B cell (primary cell): ENCODE measurements at regions not wholly inside any gene's neighbourhood (a gene's known extent, or its start where the extent isn't known, plus 50 kb on each side); places are given as distances from the start of the nearest gene placed in this dataset.

Experiments used
- ATAC-seq: fragments of 200-7000 bp; cut with Tn5 transposase; one replicate; pipeline ENCODE4 v1.10.0; 2021; ENCODE audit warnings: low read depth, mild to moderate bottlenecking, moderate number of reproducible peaks, moderate library complexity
- CTCF ChIA-PET: fragments of 350-600 bp; sonication (Branson Sonifier 250); formaldehyde crosslinking; loops from one replicate; lab custom pipeline; 2021; ENCODE audit warnings: antibody characterized with exemption, inconsistent platforms; lab: Charles Lee
- POLR2A ChIA-PET: fragments of 350-600 bp; sonication (Branson Sonifier 250); formaldehyde crosslinking; loops from one replicate; lab custom pipeline; 2021; ENCODE audit warnings: antibody characterized with exemption; lab: Charles Lee
- DNase-seq: peaks from one replicate; pipeline ENCODE4 v3.0.0; 2013
- H2AFZ ChIP-seq: 2 replicates; pipeline ENCODE4 v1.6.1; 2012; ENCODE audit warnings: mild to moderate bottlenecking, low read depth, low read length; ENCODE audit not compliant: insufficient read depth, poor library complexity, severe bottlenecking
- H3K27ac ChIP-seq, 2 donors: 1 replicate in 1 of 2; 2 replicates in 1 of 2; pipeline ENCODE4 v1.5.1; 2012 to 2013; ENCODE audit warnings: low read length in 2 of 2, mild to moderate bottlenecking in 2 of 2, moderate library complexity in 1 of 2
- H3K27me3 ChIP-seq, 4 experiments: fragments of 200-600 bp in 1 of 4; sonication (generic) in 1 of 4; replicated peaks in 1 of 4; 1 replicate in 2 of 4; 2 replicates in 2 of 4; pipeline versions ENCODE4 v1.6.1 to v1.7.0; 2013 to 2016; ENCODE audit warnings: low read length in 3 of 4, mild to moderate bottlenecking in 2 of 4, mixed read lengths in 1 of 4, moderate library complexity in 1 of 4; ENCODE audit not compliant: insufficient read depth in 4 of 4, control insufficient read depth in 3 of 4; ENCODE audit errors: control extremely low read depth in 1 of 4
- H3K36me3 ChIP-seq, 2 experiments: replicated peaks in 1 of 2; 1 replicate in 1 of 2; 2 replicates in 1 of 2; pipeline versions ENCODE4 v1.6.1 to v1.7.1; 2013; ENCODE audit warnings: low read length in 1 of 2; ENCODE audit not compliant: insufficient read depth in 2 of 2, control insufficient read depth in 1 of 2; ENCODE audit errors: control extremely low read depth in 1 of 2, extremely low read depth in 1 of 2
- H3K4me1 ChIP-seq, 2 donors: fragments of 200-600 bp in 1 of 2; sonication (generic) in 1 of 2; 1 replicate in 1 of 2; 2 replicates in 1 of 2; pipeline versions ENCODE4 v1.5.1 to v1.6.1; 2013 to 2017; ENCODE audit warnings: low read length in 2 of 2; ENCODE audit not compliant: control insufficient read depth in 2 of 2, insufficient read depth in 2 of 2
- H3K4me2 ChIP-seq: replicated peaks from 2 replicates; pipeline ENCODE3; 2012; ENCODE audit warnings: mild to moderate bottlenecking, low read depth, low read length; ENCODE audit not compliant: poor library complexity, severe bottlenecking
- H3K4me3 ChIP-seq, 5 experiments: fragments of 200-600 bp in 1 of 5; sonication (generic) in 1 of 5; 1 replicate in 3 of 5; 2 replicates in 2 of 5; pipeline versions ENCODE4 v1.5.1 to v1.7.0; 2011 to 2016; ENCODE audit warnings: low read length in 4 of 5, mild to moderate bottlenecking in 4 of 5, low read depth in 2 of 5, control low read depth in 1 of 5, moderate library complexity in 1 of 5; ENCODE audit not compliant: insufficient read depth in 1 of 5; ENCODE audit errors: control extremely low read depth in 1 of 5, extremely low read depth in 1 of 5
- H3K79me2 ChIP-seq: fragments of 200-600 bp; sonication (generic); one replicate; pipeline ENCODE4 v1.6.0; 2016; ENCODE audit warnings: low read length; ENCODE audit not compliant: control insufficient read depth, insufficient read depth
- H3K9ac ChIP-seq: fragments of 200-600 bp; sonication (generic); 2 replicates; pipeline ENCODE4 v1.6.1; 2017; ENCODE audit warnings: mild to moderate bottlenecking, low read length, moderate library complexity
- H3K9me3 ChIP-seq, 3 donors: one replicate each; pipeline versions ENCODE4 v1.6.1 to v1.7.1; 2013; ENCODE audit warnings: low read length in 2 of 3; ENCODE audit not compliant: control insufficient read depth in 2 of 3, insufficient read depth in 1 of 3; ENCODE audit errors: control extremely low read depth in 1 of 3
- H4K20me1 ChIP-seq: 2 replicates; pipeline ENCODE4 v1.6.0; 2012; ENCODE audit warnings: mild to moderate bottlenecking, low read length; ENCODE audit not compliant: insufficient read depth, control insufficient read depth, poor library complexity, severe bottlenecking
- H3K27ac Mint-ChIP-seq: one replicate; pipeline ENCODE4 v1.8.0; 2021; ENCODE audit warnings: mixed read lengths
- H3K27me3 Mint-ChIP-seq: one replicate; pipeline ENCODE4 v1.8.0; 2021; ENCODE audit warnings: mixed read lengths
- H3K4me1 Mint-ChIP-seq: one replicate; pipeline ENCODE4 v1.8.0; 2021; ENCODE audit warnings: mixed read lengths
- H3K4me3 Mint-ChIP-seq: one replicate; pipeline ENCODE4 v1.8.0; 2021; ENCODE audit warnings: mixed read lengths
- H3K9me3 Mint-ChIP-seq: one replicate; pipeline ENCODE4 v1.8.0; 2022; ENCODE audit warnings: mixed read lengths; ENCODE audit not compliant: insufficient read depth
- CTCF ChIP-seq: fragments of 200-600 bp; IDR thresholded peaks from one replicate; pipeline ENCODE4 v1.8.0; 2022; ENCODE audit warnings: antibody characterized with exemption, mild to moderate bottlenecking
- EZH2 ChIP-seq: IDR thresholded peaks from 2 replicates; pipeline ENCODE4 v1.6.1; 2012; ENCODE audit warnings: borderline replicate concordance, low read depth, mild to moderate bottlenecking, moderate library complexity, low read length; ENCODE audit not compliant: insufficient read depth, poor library complexity, severe bottlenecking
- WGBS: methylation state at CpG from one replicate; pipeline ENCODE4 v1.1.5; 2013; ENCODE audit warnings: missing lambda C conversion rate; ENCODE audit not compliant: insufficient coverage; 5-methylcytosine and 5-hydroxymethylcytosine counted together
- intact Hi-C: fragments of 100-400 bp; cut with micrococcal nuclease; formaldehyde crosslinking; loops from one replicate; pipeline ENCODE4 v1.10.0; 2022

GRCh38 chr6:4568138-4568537 lies 208.1 kb upstream of the CDYL start:
- no peak overlapping the region for H3K27ac ChIP-seq
- no peak overlapping the region for H3K4me3 ChIP-seq
- no peak for TF ChIP-seq CTCF
- TF ChIP-seq EZH2, result no peak
- no peaks in the 10 kb centered on the region for H3K4me1 ChIP-seq
- ChIA-PET CTCF (no interaction called here), POLR2A (no interaction called here)
- no peaks in the 10 kb centered on the region for H3K36me3 ChIP-seq
- no peak overlapping the region for H2AFZ ChIP-seq
- no peak overlapping the region for H3K27ac Mint-ChIP-seq
- intact Hi-C loops, result no loop called here
- H3K4me1 Mint-ChIP-seq, result no peaks in the 10 kb centered on the region
- H3K27me3 Mint-ChIP-seq, result peaks cover 18% of the 10 kb centered on the region
- 65% methylated on average over 2 of the region's 5 CpGs for WGBS
- ATAC-seq (no peak), DNase-seq (no peak)
- no peaks in the 10 kb centered on the region for H4K20me1 ChIP-seq
- H3K9me3 Mint-ChIP-seq, result no peaks in the 10 kb centered on the region
- H3K4me3 Mint-ChIP-seq, result no peak overlapping the region
- H3K9me3 ChIP-seq, result peaks cover 3 to 16% (median 13%) of the 10 kb centered on the region in 3 donors
- no peak overlapping the region for H3K4me2 ChIP-seq
- H3K9ac ChIP-seq, result no peak overlapping the region
- H3K27me3 ChIP-seq, result peaks cover 0 to 8% (median 0%) of the 10 kb centered on the region in 4 experiments
- no peaks in the 10 kb centered on the region for H3K79me2 ChIP-seq

GRCh38 chr6:4567141-4567540 lies 209.1 kb upstream of the CDYL start:
- no peak overlapping the region for H3K9ac ChIP-seq
- TF ChIP-seq EZH2, result no peak
- TF ChIP-seq CTCF, result no peak
- peaks cover 0 to 8% (median 0%) of the 10 kb centered on the region in 4 experiments for H3K27me3 ChIP-seq
- H3K4me1 ChIP-seq, result no peaks in the 10 kb centered on the region
- intact Hi-C loops, result no loop called here
- H3K9me3 ChIP-seq, result peaks cover 3 to 16% (median 12%) of the 10 kb centered on the region in 3 donors
- ATAC-seq (no peak), DNase-seq (no peak)
- no peaks in the 10 kb centered on the region for H3K4me1 Mint-ChIP-seq
- H3K4me2 ChIP-seq, result no peak overlapping the region
- no peak overlapping the region for H3K4me3 Mint-ChIP-seq
- no peak overlapping the region for H2AFZ ChIP-seq
- no peaks in the 10 kb centered on the region for H4K20me1 ChIP-seq
- H3K27me3 Mint-ChIP-seq, result peaks cover 25% of the 10 kb centered on the region
- no CpG with 5 or more reads among the region's 3 CpGs for WGBS
- H3K79me2 ChIP-seq, result no peaks in the 10 kb centered on the region
- ChIA-PET POLR2A (no interaction called here), CTCF (no interaction called here)
- no peak overlapping the region for H3K27ac ChIP-seq
- no peak overlapping the region for H3K4me3 ChIP-seq
- no peaks in the 10 kb centered on the region for H3K9me3 Mint-ChIP-seq
- H3K27ac Mint-ChIP-seq, result no peak overlapping the region
- H3K36me3 ChIP-seq, result no peaks in the 10 kb centered on the region
